ENCODE measurements at regions not wholly inside any gene's neighbourhood (a gene's known extent, or its start where the extent isn't known, plus 50 kb on each side); places are given as distances from the start of the nearest gene placed in this dataset.

- WGBS (ENCODE audit: insufficient coverage), result 45% methylated on average over 1 of the region's 3 CpGs
- H3K4me3 ChIP-seq (ENCODE audit: control insufficient read depth in 1 of 2, extremely low read depth in 1 of 2, low read length in 1 of 2), result no peak overlapping the region
- POLR2A ChIA-PET, result no interaction called here
- H3K27ac ChIP-seq (ENCODE audit: low read length), result no peak overlapping the region
- H3K36me3 Mint-ChIP-seq, result no peaks in the 10 kb centered on the region
- no peak overlapping the region for H3K27ac Mint-ChIP-seq
- H3K27me3 ChIP-seq (replicated peaks in 1 of 2; ENCODE audit: control insufficient read depth in 2 of 2, extremely low read depth in 1 of 2, insufficient read depth in 2 of 2, low read length in 1 of 2), result no peaks in the 10 kb centered on the region
- H3K9me3 Mint-ChIP-seq, result no peaks in the 10 kb centered on the region
- no peaks in the 10 kb centered on the region for H3K36me3 ChIP-seq (ENCODE audit: control insufficient read depth in 2 of 2, extremely low read depth in 1 of 2, insufficient read depth in 1 of 2, low read length in 1 of 2)
- ATAC-seq (replicated peaks in 1 of 4) (no peak), DNase-seq (no peak)
- CTCF ChIA-PET, result interaction anchor here in 1 of 2 donors (0.7 to 1.3 kb wide), 2 partner anchors 768 to 769 kb away, joined by 3 to 4 read pairs; no protein-coding TSS in a partner anchor
- H3K4me1 Mint-ChIP-seq, result peaks cover 0 to 4% (median 0%) of the 10 kb centered on the region in 3 donors
- no peak overlapping the region for H3K4me3 Mint-ChIP-seq
- H3K4me1 ChIP-seq (ENCODE audit: control insufficient read depth in 1 of 2, extremely low read depth in 1 of 2, insufficient read depth in 2 of 2, low read length in 2 of 2), result no peaks in the 10 kb centered on the region
- H3K9me3 ChIP-seq, result no peaks in the 10 kb centered on the region
- H3K27me3 Mint-ChIP-seq, result peaks cover 2 to 7% of the 10 kb centered on the region in 2 donors
Measured at GRCh38 chr1:88060750-88061491, 623.2 kb upstream of the PKN2 start.

GRCh38 chr1:88061492-88062177 is 622.4 kb upstream of the PKN2 start:
- H3K27me3 ChIP-seq (replicated peaks in 1 of 2; ENCODE audit: control insufficient read depth in 2 of 2, extremely low read depth in 1 of 2, insufficient read depth in 2 of 2, low read length in 1 of 2), result no peaks in the 10 kb centered on the region
- no peaks in the 10 kb centered on the region for H3K36me3 ChIP-seq (ENCODE audit: control insufficient read depth in 2 of 2, extremely low read depth in 1 of 2, insufficient read depth in 1 of 2, low read length in 1 of 2)
- peaks cover 0 to 4% (median 0%) of the 10 kb centered on the region in 3 donors for H3K4me1 Mint-ChIP-seq
- CTCF ChIA-PET, result interaction anchor here in 1 of 2 donors (0.7 to 1.3 kb wide), 2 partner anchors 769 to 770 kb away, joined by 3 to 4 read pairs; no protein-coding TSS in a partner anchor
- POLR2A ChIA-PET, result interaction anchor here in 1 of 2 donors (0.6 kb wide), 1 partner anchor 726 kb away, joined by 3 read pairs; no protein-coding TSS in a partner anchor
- DNase-seq (peak in 3 of 35 experiments; percentile 1 to 10 (median 1)), ATAC-seq (replicated peaks in 1 of 4) (no peak)
- H3K27me3 Mint-ChIP-seq, result peaks cover 2 to 7% of the 10 kb centered on the region in 2 donors
- no peaks in the 10 kb centered on the region for H3K9me3 Mint-ChIP-seq
- no peak overlapping the region for H3K4me3 ChIP-seq (ENCODE audit: control insufficient read depth in 1 of 2, extremely low read depth in 1 of 2, low read length in 1 of 2)
- H3K4me1 ChIP-seq (ENCODE audit: control insufficient read depth in 1 of 2, extremely low read depth in 1 of 2, insufficient read depth in 2 of 2, low read length in 2 of 2), result no peaks in the 10 kb centered on the region
- H3K36me3 Mint-ChIP-seq, result no peaks in the 10 kb centered on the region
- no peak overlapping the region for H3K27ac ChIP-seq (ENCODE audit: low read length)
- H3K27ac Mint-ChIP-seq, result no peak overlapping the region
- H3K9me3 ChIP-seq, result no peaks in the 10 kb centered on the region
- no peak overlapping the region for H3K4me3 Mint-ChIP-seq

GRCh38 chr1:88062650-88063153 is 621.4 kb upstream of the PKN2 start:
- peaks cover 0 to 4% (median 0%) of the 10 kb centered on the region in 3 donors for H3K4me1 Mint-ChIP-seq

GRCh38 chr1:88063605-88064004 is 620.5 kb upstream of the PKN2 start:
- POLR2A ChIA-PET, result no interaction called here
- no peaks in the 10 kb centered on the region for H3K36me3 ChIP-seq (ENCODE audit: control insufficient read depth in 2 of 2, extremely low read depth in 1 of 2, insufficient read depth in 1 of 2, low read length in 1 of 2)
- no peak for ATAC-seq (replicated peaks in 1 of 4)
- WGBS (ENCODE audit: insufficient coverage), result no CpG with 5 or more reads among the region's 2 CpGs
- Mint-ChIP-seq H3K27me3 (peaks cover 2 to 7% of the 10 kb centered on the region in 2 donors), H3K4me3 (no peak overlapping the region), H3K9me3 (no peaks in the 10 kb centered on the region), H3K36me3 (no peaks in the 10 kb centered on the region), H3K27ac (no peak overlapping the region), H3K4me1 (peaks cover 0 to 4% (median 0%) of the 10 kb centered on the region in 3 donors)
- no peak for DNase-seq
- H3K9me3 ChIP-seq, result no peaks in the 10 kb centered on the region
- no peak overlapping the region for H3K27ac ChIP-seq (ENCODE audit: low read length)
- CTCF ChIA-PET, result interaction anchor here in 1 of 2 donors (0.7 kb wide), 1 partner anchor 295 kb away, joined by 4 read pairs; no protein-coding TSS in a partner anchor
- no peaks in the 10 kb centered on the region for H3K27me3 ChIP-seq (replicated peaks in 1 of 2; ENCODE audit: control insufficient read depth in 2 of 2, extremely low read depth in 1 of 2, insufficient read depth in 2 of 2, low read length in 1 of 2)
- H3K4me1 ChIP-seq (ENCODE audit: control insufficient read depth in 1 of 2, extremely low read depth in 1 of 2, insufficient read depth in 2 of 2, low read length in 2 of 2), result no peaks in the 10 kb centered on the region
- H3K4me3 ChIP-seq (ENCODE audit: control insufficient read depth in 1 of 2, extremely low read depth in 1 of 2, low read length in 1 of 2), result no peak overlapping the region

More at GRCh38 chr1:88062650-88063153, 621.4 kb upstream of the PKN2 start:
- WGBS (ENCODE audit: insufficient coverage), result 100% methylated on average over 1 of the region's 3 CpGs
- Mint-ChIP-seq H3K9me3 (no peaks in the 10 kb centered on the region), H3K27me3 (peaks cover 2 to 7% of the 10 kb centered on the region in 2 donors), H3K36me3 (no peaks in the 10 kb centered on the region), H3K4me3 (no peak overlapping the region), H3K27ac (no peak overlapping the region)
- ATAC-seq (replicated peaks in 1 of 4) (no peak), DNase-seq (no peak)
- H3K27me3 ChIP-seq (replicated peaks in 1 of 2; ENCODE audit: control insufficient read depth in 2 of 2, extremely low read depth in 1 of 2, insufficient read depth in 2 of 2, low read length in 1 of 2), result no peaks in the 10 kb centered on the region
- POLR2A ChIA-PET, result no interaction called here
- CTCF ChIA-PET, result no interaction called here
- no peak overlapping the region for H3K27ac ChIP-seq (ENCODE audit: low read length)
- H3K36me3 ChIP-seq (ENCODE audit: control insufficient read depth in 2 of 2, extremely low read depth in 1 of 2, insufficient read depth in 1 of 2, low read length in 1 of 2), result no peaks in the 10 kb centered on the region
- no peak overlapping the region for H3K4me3 ChIP-seq (ENCODE audit: control insufficient read depth in 1 of 2, extremely low read depth in 1 of 2, low read length in 1 of 2)
- no peaks in the 10 kb centered on the region for H3K4me1 ChIP-seq (ENCODE audit: control insufficient read depth in 1 of 2, extremely low read depth in 1 of 2, insufficient read depth in 2 of 2, low read length in 2 of 2)
- no peaks in the 10 kb centered on the region for H3K9me3 ChIP-seq

- Mint-ChIP-seq H3K27me3 (peaks cover 2 to 6% of the 10 kb centered on the region in 2 donors), H3K4me3 (no peak overlapping the region), H3K36me3 (no peaks in the 10 kb centered on the region), H3K27ac (no peak overlapping the region), H3K9me3 (no peaks in the 10 kb centered on the region), H3K4me1 (no peaks in the 10 kb centered on the region)
- H3K4me3 ChIP-seq (ENCODE audit: control insufficient read depth in 1 of 2, extremely low read depth in 1 of 2, low read length in 1 of 2), result no peak overlapping the region
- H3K9me3 ChIP-seq, result no peaks in the 10 kb centered on the region
- H3K4me1 ChIP-seq (ENCODE audit: control insufficient read depth in 1 of 2, extremely low read depth in 1 of 2, insufficient read depth in 2 of 2, low read length in 2 of 2), result no peaks in the 10 kb centered on the region
- ChIA-PET POLR2A (no interaction called here), CTCF (no interaction called here)
- H3K27me3 ChIP-seq (replicated peaks in 1 of 2; ENCODE audit: control insufficient read depth in 2 of 2, extremely low read depth in 1 of 2, insufficient read depth in 2 of 2, low read length in 1 of 2), result peaks cover 0 to 2% of the 10 kb centered on the region in 2 experiments
- ATAC-seq (replicated peaks in 1 of 4), result no peak
- H3K27ac ChIP-seq (ENCODE audit: low read length), result no peak overlapping the region
- no peak for DNase-seq
- no peaks in the 10 kb centered on the region for H3K36me3 ChIP-seq (ENCODE audit: control insufficient read depth in 2 of 2, extremely low read depth in 1 of 2, insufficient read depth in 1 of 2, low read length in 1 of 2)
- WGBS (ENCODE audit: insufficient coverage), result no CpG with 5 or more reads among the region's 5 CpGs
Measured at GRCh38 chr1:88068407-88068960, 615.6 kb upstream of the PKN2 start.

GRCh38 chr1:88070956-88071355 is 613.1 kb upstream of the PKN2 start:
- Mint-ChIP-seq H3K4me1 (no peaks in the 10 kb centered on the region), H3K36me3 (no peaks in the 10 kb centered on the region), H3K27ac (no peak overlapping the region), H3K9me3 (no peaks in the 10 kb centered on the region), H3K27me3 (peaks cover 0 to 6% of the 10 kb centered on the region in 2 donors), H3K4me3 (no peak overlapping the region)
- Histone ChIP-seq H3K27ac (ENCODE audit: low read length) (no peak overlapping the region), H3K4me3 (ENCODE audit: control insufficient read depth in 1 of 2, extremely low read depth in 1 of 2, low read length in 1 of 2) (no peak overlapping the region), H3K27me3 (replicated peaks in 1 of 2; ENCODE audit: control insufficient read depth in 2 of 2, extremely low read depth in 1 of 2, insufficient read depth in 2 of 2, low read length in 1 of 2) (peaks cover 0 to 2% of the 10 kb centered on the region in 2 experiments), H3K9me3 (no peaks in the 10 kb centered on the region), H3K4me1 (ENCODE audit: control insufficient read depth in 1 of 2, extremely low read depth in 1 of 2, insufficient read depth in 2 of 2, low read length in 2 of 2) (no peaks in the 10 kb centered on the region), H3K36me3 (ENCODE audit: control insufficient read depth in 2 of 2, extremely low read depth in 1 of 2, insufficient read depth in 1 of 2, low read length in 1 of 2) (no peaks in the 10 kb centered on the region)
- ATAC-seq (replicated peaks in 1 of 4) (no peak), DNase-seq (no peak)
- ChIA-PET POLR2A (no interaction called here), CTCF (no interaction called here)
- WGBS (ENCODE audit: insufficient coverage), result no CpG with 5 or more reads among the region's 1 CpG
